Activated naive CD8-positive, alpha-beta T cell (primary cell): ENCODE measurements at regions not wholly inside any gene's neighbourhood (a gene's known extent, or its start where the extent isn't known, plus 50 kb on each side); places are given as distances from the start of the nearest gene placed in this dataset.

ENCODE experiments used
- H3K27ac Mint-ChIP-seq: one replicate; pipeline ENCODE4 v1.8.0; 2021; ENCODE audit warnings: mixed read lengths
- H3K27me3 Mint-ChIP-seq: one replicate; pipeline ENCODE4 v1.8.0; 2021; ENCODE audit warnings: mixed read lengths
- H3K36me3 Mint-ChIP-seq: one replicate; pipeline ENCODE4 v1.8.0; 2021; ENCODE audit warnings: mixed read lengths
- H3K4me1 Mint-ChIP-seq: one replicate; pipeline ENCODE4 v1.8.0; 2021; ENCODE audit warnings: low read depth, mixed read lengths
- H3K4me3 Mint-ChIP-seq: one replicate; pipeline ENCODE4 v1.8.0; 2021; ENCODE audit warnings: mild to moderate bottlenecking, mixed read lengths
- H3K9me3 Mint-ChIP-seq: one replicate; pipeline ENCODE4 v1.8.0; 2021; ENCODE audit warnings: low read depth, mixed read lengths

GRCh38 chr20:4401601-4402000 lies 152.5 kb upstream of the ADRA1D start:
- H3K27me3 Mint-ChIP-seq: peaks cover 22% of the 10 kb centered on the region
- peaks cover 16% of the 10 kb centered on the region for H3K9me3 Mint-ChIP-seq
- H3K27ac Mint-ChIP-seq: no peak overlapping the region
- H3K4me3 Mint-ChIP-seq: no peak overlapping the region
- H3K36me3 Mint-ChIP-seq: peaks cover 4% of the 10 kb centered on the region
- no peaks in the 10 kb centered on the region for H3K4me1 Mint-ChIP-seq

- Mint-ChIP-seq H3K9me3 (no peaks in the 10 kb centered on the region), H3K27ac (no peak overlapping the region), H3K4me1 (no peaks in the 10 kb centered on the region), H3K27me3 (peaks cover 16% of the 10 kb centered on the region), H3K4me3 (no peak overlapping the region), H3K36me3 (peaks cover 3% of the 10 kb centered on the region)
These were observed 135.9 kb upstream of the ADRA1D start for GRCh38 chr20:4384961-4385360.

GRCh38 chr20:4383961-4384360 lies 134.9 kb upstream of the ADRA1D start:
- H3K27ac Mint-ChIP-seq: no peak overlapping the region
- peaks cover 3% of the 10 kb centered on the region for H3K36me3 Mint-ChIP-seq
- no peak overlapping the region for H3K4me3 Mint-ChIP-seq
- H3K4me1 Mint-ChIP-seq: no peaks in the 10 kb centered on the region
- H3K27me3 Mint-ChIP-seq: peaks cover 18% of the 10 kb centered on the region
- no peaks in the 10 kb centered on the region for H3K9me3 Mint-ChIP-seq

GRCh38 chr20:4375881-4376280 lies 126.8 kb upstream of the ADRA1D start:
- H3K36me3 Mint-ChIP-seq: no peaks in the 10 kb centered on the region
- H3K4me3 Mint-ChIP-seq: no peak overlapping the region
- no peaks in the 10 kb centered on the region for H3K9me3 Mint-ChIP-seq
- H3K4me1 Mint-ChIP-seq: peaks cover 3% of the 10 kb centered on the region
- H3K27me3 Mint-ChIP-seq: peaks cover 7% of the 10 kb centered on the region
- no peak overlapping the region for H3K27ac Mint-ChIP-seq

- Mint-ChIP-seq H3K27me3 (no peaks in the 10 kb centered on the region), H3K9me3 (no peaks in the 10 kb centered on the region), H3K4me3 (no peak overlapping the region), H3K36me3 (no peaks in the 10 kb centered on the region), H3K27ac (no peak overlapping the region), H3K4me1 (peaks cover 18% of the 10 kb centered on the region)
These were observed 124.4 kb upstream of the ADRA1D start for GRCh38 chr20:4373454-4373853.

GRCh38 chr20:4371623-4372251 lies 122.7 kb upstream of the ADRA1D start:
- no peak overlapping the region for H3K4me3 Mint-ChIP-seq
- peaks cover 18% of the 10 kb centered on the region for H3K4me1 Mint-ChIP-seq
- H3K9me3 Mint-ChIP-seq: no peaks in the 10 kb centered on the region

GRCh38 chr20:4370851-4371250 lies 121.8 kb upstream of the ADRA1D start:
- H3K9me3 Mint-ChIP-seq: no peaks in the 10 kb centered on the region
- H3K4me1 Mint-ChIP-seq: peaks cover 18% of the 10 kb centered on the region
- H3K4me3 Mint-ChIP-seq: no peak overlapping the region
- H3K27me3 Mint-ChIP-seq: no peaks in the 10 kb centered on the region
- H3K36me3 Mint-ChIP-seq: no peaks in the 10 kb centered on the region
- H3K27ac Mint-ChIP-seq: no peak overlapping the region

More at GRCh38 chr20:4371623-4372251, 122.7 kb upstream of the ADRA1D start:
- H3K27ac Mint-ChIP-seq: peak overlapping the region; percentile 30
- no peaks in the 10 kb centered on the region for H3K27me3 Mint-ChIP-seq
- no peaks in the 10 kb centered on the region for H3K36me3 Mint-ChIP-seq

- H3K4me1 Mint-ChIP-seq: peaks cover 18% of the 10 kb centered on the region
- H3K27ac Mint-ChIP-seq: peak overlapping the region; percentile 48
- no peaks in the 10 kb centered on the region for H3K9me3 Mint-ChIP-seq
- no peaks in the 10 kb centered on the region for H3K27me3 Mint-ChIP-seq
- peak overlapping the region; percentile 30 for H3K4me3 Mint-ChIP-seq
- H3K36me3 Mint-ChIP-seq: no peaks in the 10 kb centered on the region
These were observed 120.7 kb upstream of the ADRA1D start for GRCh38 chr20:4369798-4370124.

- H3K9me3 Mint-ChIP-seq: no peaks in the 10 kb centered on the region
- H3K4me3 Mint-ChIP-seq: peak overlapping the region; percentile 30
- H3K27me3 Mint-ChIP-seq: no peaks in the 10 kb centered on the region
- no peaks in the 10 kb centered on the region for H3K36me3 Mint-ChIP-seq
- peak overlapping the region; percentile 48 for H3K27ac Mint-ChIP-seq
- H3K4me1 Mint-ChIP-seq: peaks cover 18% of the 10 kb centered on the region
These were observed 120.2 kb upstream of the ADRA1D start for GRCh38 chr20:4369119-4369797.

- Mint-ChIP-seq H3K4me1 (peaks cover 15% of the 10 kb centered on the region), H3K27me3 (no peaks in the 10 kb centered on the region), H3K9me3 (no peaks in the 10 kb centered on the region), H3K27ac (no peak overlapping the region), H3K36me3 (no peaks in the 10 kb centered on the region), H3K4me3 (no peak overlapping the region)
These were observed 117.0 kb upstream of the ADRA1D start for GRCh38 chr20:4366076-4366475.

GRCh38 chr20:4358552-4358951 lies 109.5 kb upstream of the ADRA1D start:
- Mint-ChIP-seq H3K36me3 (peaks cover under 1% of the 10 kb centered on the region), H3K27me3 (peaks cover 8% of the 10 kb centered on the region), H3K4me3 (no peak overlapping the region), H3K27ac (no peak overlapping the region), H3K9me3 (no peaks in the 10 kb centered on the region), H3K4me1 (no peaks in the 10 kb centered on the region)

- H3K36me3 Mint-ChIP-seq: peaks cover 3% of the 10 kb centered on the region
- no peaks in the 10 kb centered on the region for H3K4me1 Mint-ChIP-seq
- H3K4me3 Mint-ChIP-seq: no peak overlapping the region
- peaks cover 6% of the 10 kb centered on the region for H3K9me3 Mint-ChIP-seq
- peaks cover 27% of the 10 kb centered on the region for H3K27me3 Mint-ChIP-seq
- no peak overlapping the region for H3K27ac Mint-ChIP-seq
These were observed 103.3 kb upstream of the ADRA1D start for GRCh38 chr20:4352348-4352747.

- Mint-ChIP-seq H3K4me1 (no peaks in the 10 kb centered on the region), H3K9me3 (peaks cover 6% of the 10 kb centered on the region), H3K36me3 (peaks cover 3% of the 10 kb centered on the region), H3K4me3 (no peak overlapping the region), H3K27me3 (peaks cover 27% of the 10 kb centered on the region), H3K27ac (no peak overlapping the region)
These were observed 101.0 kb upstream of the ADRA1D start for GRCh38 chr20:4350096-4350495.

GRCh38 chr20:4344670-4345069 lies 95.6 kb upstream of the ADRA1D start:
- H3K9me3 Mint-ChIP-seq: no peaks in the 10 kb centered on the region
- H3K27me3 Mint-ChIP-seq: peaks cover 23% of the 10 kb centered on the region
- no peaks in the 10 kb centered on the region for H3K4me1 Mint-ChIP-seq
- no peaks in the 10 kb centered on the region for H3K36me3 Mint-ChIP-seq
- H3K27ac Mint-ChIP-seq: no peak overlapping the region
- H3K4me3 Mint-ChIP-seq: no peak overlapping the region

- H3K4me1 Mint-ChIP-seq: no peaks in the 10 kb centered on the region
- no peaks in the 10 kb centered on the region for H3K36me3 Mint-ChIP-seq
- peaks cover 16% of the 10 kb centered on the region for H3K27me3 Mint-ChIP-seq
- H3K9me3 Mint-ChIP-seq: no peaks in the 10 kb centered on the region
- H3K27ac Mint-ChIP-seq: no peak overlapping the region
- no peak overlapping the region for H3K4me3 Mint-ChIP-seq
These were observed 93.5 kb upstream of the ADRA1D start for GRCh38 chr20:4342609-4343008.
